ENCODE measurements at regions not wholly inside any gene's neighbourhood (a gene's known extent, or its start where the extent isn't known, plus 50 kb on each side); places are given as distances from the start of the nearest gene placed in this dataset.

DNA sequence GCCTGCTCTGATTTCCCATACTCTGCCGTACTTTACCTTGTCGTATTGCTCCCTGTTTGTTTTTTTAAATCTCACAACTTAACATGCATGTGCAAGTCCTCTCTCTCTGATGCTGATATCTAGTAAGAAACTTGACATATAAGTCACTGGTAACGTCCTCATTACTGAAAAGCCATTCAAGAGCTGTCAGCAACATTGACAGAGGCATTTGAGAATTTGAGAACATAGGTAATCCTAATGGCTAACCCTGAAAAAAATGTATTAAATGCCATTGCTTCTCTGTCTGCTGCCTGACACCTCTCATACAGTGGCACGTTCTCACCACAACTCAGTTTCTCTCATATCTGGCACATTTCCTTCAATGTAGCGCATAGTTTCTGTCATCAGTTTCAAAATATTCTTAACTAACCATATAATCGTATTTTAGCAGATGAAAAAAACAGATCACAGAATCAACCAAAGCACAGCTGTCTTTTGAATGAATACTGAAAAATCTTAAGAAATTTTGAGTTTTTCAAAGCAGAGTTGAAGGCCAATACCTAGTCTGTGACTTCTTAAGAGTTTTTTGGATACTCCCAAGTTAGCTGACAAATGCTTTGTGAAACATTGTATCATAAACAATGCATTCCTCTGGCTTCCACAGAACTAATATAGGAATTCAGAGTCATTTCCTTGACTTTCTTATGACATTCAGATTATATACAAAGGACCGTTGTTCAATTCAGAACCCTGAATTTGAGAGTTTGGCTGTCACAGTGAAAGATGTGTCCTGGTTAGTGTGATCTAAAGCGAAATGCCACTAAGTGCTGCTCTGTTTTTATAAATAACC is 996.4 kb downstream of the C4orf33 start:
- DNase-seq: no peak

GRCh38 chr4:130099105-130099504 is 1003.2 kb downstream of the C4orf33 start:
- no peak for DNase-seq

GRCh38 chr4:130110189-130110588 is 1014.2 kb downstream of the C4orf33 start:
- no peak for DNase-seq

GRCh38 chr4:130110770-130111169 is 1014.8 kb downstream of the C4orf33 start:
- no peak for DNase-seq

- DNase-seq: no peak
Observed at GRCh38 chr4:130124066-130124465, 1028.1 kb downstream of the C4orf33 start.

DNA sequence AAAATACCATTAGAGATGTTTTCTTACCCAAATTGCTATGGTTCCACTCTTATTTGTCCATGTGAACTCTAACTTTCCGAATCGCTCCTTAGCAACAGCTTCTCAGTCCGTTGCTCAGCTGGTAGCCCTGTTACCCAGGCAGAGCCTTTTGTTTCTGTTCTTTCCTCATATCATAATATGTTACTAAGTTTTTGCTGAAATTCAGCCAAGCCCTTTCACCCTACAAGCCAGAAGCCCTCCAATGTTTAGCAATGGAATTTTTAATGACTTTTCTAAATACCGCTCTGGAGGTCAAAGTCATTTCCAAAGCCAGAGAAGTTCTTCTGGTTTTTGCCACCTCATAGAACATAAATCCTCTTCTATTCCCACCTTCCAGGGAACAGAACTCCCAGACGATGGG is 1029.5 kb downstream of the C4orf33 start:
- no peak for DNase-seq

DNA sequence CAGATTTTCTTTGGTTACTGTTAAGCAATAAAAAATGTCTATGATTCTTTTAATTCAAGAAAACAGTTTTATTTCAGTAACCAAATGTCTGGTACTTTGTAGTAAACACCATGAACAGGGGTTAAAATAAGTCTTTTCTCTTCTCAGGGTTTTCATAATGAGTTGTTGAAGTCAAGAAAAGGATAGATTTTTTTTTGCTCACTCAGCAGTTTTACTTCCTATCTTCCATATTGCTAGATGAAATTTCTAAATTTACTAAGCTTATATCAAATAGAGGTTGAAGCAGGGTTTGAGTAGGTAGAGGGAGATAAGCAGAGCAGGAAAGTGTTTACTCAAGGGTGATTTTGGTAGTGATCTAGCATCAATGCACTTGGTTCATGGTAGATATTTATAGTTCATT is 1031.3 kb downstream of the C4orf33 start:
- DNase-seq: no peak

- no peak for DNase-seq
Observed at GRCh38 chr4:130131536-130131935, 1035.6 kb downstream of the C4orf33 start.

DNA sequence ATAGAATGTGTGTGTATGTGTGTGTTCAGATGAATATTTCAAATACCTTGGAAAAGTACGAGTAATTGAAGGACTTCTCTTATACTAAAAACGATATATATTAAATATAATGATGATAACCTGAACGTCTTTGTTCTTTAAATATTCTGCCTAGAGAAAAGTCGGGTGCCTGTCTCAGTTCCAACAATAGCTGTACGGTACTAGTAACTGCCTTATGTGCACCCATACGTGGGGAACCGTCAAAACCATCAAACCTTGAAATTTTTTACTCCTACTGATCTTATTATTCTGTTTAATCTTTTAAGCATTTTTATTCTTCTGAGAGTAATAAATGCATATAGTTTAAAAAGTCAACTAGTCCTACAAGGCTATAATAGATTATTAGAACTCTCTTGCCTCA is 1045.7 kb downstream of the C4orf33 start:
- DNase-seq: no peak

GRCh38 chr4:130143656-130144055 is 1047.7 kb downstream of the C4orf33 start:
- no peak for DNase-seq

- no peak for DNase-seq
Observed at GRCh38 chr4:130146773-130147172, 1050.8 kb downstream of the C4orf33 start.

DNA sequence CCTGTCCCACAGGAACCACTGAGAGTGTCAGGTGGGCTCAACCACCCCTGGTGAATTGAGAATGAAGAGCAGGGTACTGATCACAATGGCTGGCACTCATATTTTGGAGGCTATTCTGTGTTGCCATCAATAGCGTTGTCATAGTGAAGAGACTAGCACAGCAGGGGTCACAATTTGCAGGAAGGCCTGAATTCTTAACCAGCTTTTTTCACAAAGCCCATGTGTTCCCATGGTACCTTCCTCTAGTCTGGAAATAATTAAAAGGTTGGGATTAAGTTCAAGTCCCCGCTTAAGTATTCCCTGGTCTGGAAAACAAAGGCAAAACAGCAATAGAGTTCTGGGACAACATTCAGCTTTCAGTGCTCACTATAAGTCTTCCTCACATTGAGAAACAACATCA is 1051.7 kb downstream of the C4orf33 start:
- DNase-seq: no peak

- no peak for DNase-seq
Observed at GRCh38 chr4:130154901-130155300, 1058.9 kb downstream of the C4orf33 start.

- no peak for DNase-seq
Observed at GRCh38 chr4:130163701-130164100, 1067.7 kb downstream of the C4orf33 start.

DNA sequence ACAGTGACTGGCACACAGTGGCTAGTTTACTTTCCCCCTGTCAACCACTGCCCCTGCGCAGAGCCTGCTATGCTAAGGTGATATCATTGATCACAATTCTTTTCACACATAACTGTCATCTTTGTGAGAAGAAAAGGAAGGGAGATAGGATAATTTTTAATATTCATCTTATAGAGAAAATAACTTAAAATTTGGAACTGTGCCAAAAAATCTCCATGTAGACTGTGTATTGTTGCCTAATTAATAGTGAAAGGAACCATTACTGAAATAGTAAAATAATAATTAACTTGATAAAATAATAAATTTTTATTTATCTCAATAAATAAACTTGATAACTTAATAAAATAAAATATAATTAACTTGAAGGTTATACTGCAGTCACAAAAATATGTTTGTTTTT is 1069.4 kb downstream of the C4orf33 start:
- no peak for DNase-seq

GRCh38 chr4:130172156-130172555 is 1076.2 kb downstream of the C4orf33 start:
- DNase-seq: no peak

DNA sequence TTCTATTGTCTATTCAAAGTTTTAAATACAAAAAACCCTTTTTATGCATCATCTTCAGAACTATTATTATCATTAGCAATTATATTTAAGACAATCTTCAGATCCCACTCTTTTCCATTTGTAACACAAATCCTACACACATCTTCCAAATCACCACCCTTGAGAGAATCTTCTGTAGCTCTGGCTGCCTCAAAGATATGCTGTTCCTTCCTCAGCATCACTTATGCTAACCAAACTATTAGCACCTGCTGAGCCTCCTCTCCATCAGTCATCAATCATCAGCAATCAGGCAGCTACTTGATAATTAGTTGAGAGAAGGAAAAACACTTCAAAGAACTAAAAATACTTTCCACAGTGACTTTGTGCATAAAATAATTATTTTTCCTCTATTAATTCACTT is 1082.2 kb downstream of the C4orf33 start:
- no peak for DNase-seq

- DNase-seq: no peak
Observed at GRCh38 chr4:130183096-130183495, 1087.1 kb downstream of the C4orf33 start.

DNA sequence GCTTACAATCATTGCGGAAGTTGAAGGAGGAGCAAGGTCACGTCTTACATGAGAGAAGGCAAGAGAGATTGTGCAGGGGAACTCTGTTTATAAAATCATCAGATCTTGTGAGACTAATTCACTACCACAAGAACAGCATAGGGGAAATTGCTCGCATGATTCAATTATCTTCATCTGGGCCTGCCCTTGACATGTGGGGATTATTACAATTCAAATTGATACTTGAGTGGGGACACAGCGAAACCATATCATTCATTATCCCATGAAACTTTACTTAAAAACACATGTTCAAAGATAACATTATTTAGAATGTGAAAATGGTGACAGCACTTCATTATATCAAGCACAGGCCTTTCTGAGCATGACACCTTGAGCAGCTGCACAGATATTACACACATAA is 1087.8 kb downstream of the C4orf33 start:
- DNase-seq: no peak

- DNase-seq: no peak
Observed at GRCh38 chr4:130185123-130185522, 1089.2 kb downstream of the C4orf33 start.

- no peak for DNase-seq
Observed at GRCh38 chr4:130186931-130187330, 1091.0 kb downstream of the C4orf33 start.

DNA sequence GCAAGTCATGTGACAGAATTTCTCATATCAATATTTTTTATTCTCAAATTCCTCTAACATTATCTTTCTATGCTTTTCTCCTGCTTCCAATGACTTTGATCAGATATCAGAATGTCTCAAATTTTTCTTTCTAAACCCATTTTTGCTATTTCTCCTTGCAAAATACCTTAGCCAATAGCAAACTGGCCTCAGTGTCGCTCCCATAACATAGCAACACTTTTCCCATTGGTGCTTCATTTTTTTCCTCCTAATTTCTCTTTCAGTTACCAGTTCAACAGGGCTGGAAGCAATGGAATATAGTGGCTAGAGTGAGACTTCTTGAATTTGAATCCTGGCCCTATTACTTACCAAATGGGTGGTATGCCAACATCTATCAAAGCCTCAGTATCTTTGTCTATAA is 1091.6 kb downstream of the C4orf33 start:
- DNase-seq: no peak

GRCh38 chr4:130192787-130193186 is 1096.8 kb downstream of the C4orf33 start:
- no peak for DNase-seq

- no peak for DNase-seq
Observed at GRCh38 chr4:130197946-130198345, 1102.0 kb downstream of the C4orf33 start.

- DNase-seq: no peak
Observed at GRCh38 chr4:130203571-130203970, 1107.6 kb downstream of the C4orf33 start.
